Loucy (cell line): ENCODE measurements at regions not wholly inside any gene's neighbourhood (a gene's known extent, or its start where the extent isn't known, plus 50 kb on each side); places are given as distances from the start of the nearest gene placed in this dataset.

Source experiments
- CTCF ChIP-seq: fragments of 200-600 bp; sonication (generic); conservative IDR thresholded peaks from 2 replicates; pipeline ENCODE4 v1.5.1; 2014; ENCODE audit warnings: mild to moderate bottlenecking, antibody characterized with exemption, low read length
- EZH2phosphoT487 ChIP-seq: fragments of 200-600 bp; IDR thresholded peaks from 2 replicates; pipeline ENCODE4 v1.6.1; 2018; ENCODE audit warnings: antibody characterized with exemption, mild to moderate bottlenecking, moderate library complexity, borderline replicate concordance

DNA sequence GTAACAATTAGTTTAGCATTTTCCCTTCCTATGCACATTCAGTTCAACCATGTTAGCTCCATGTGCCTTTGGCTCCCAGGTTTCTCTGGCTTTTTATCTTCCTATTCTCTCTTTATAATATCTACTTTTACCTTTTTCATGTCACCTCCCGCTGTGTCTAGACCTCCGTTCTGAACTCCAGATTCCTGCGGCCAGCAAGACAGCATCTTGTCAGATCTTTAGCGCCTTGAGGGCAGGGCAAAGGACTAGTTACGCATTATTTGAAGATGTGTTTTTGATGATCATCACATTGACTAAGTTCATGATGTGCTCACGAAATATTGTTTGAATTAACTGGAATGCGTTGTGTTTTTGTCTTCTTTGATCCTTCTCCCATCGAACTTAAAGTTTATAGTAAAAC lies 1126.8 kb downstream of the CDH11 start:
- TF ChIP-seq CTCF (no peak), EZH2phosphoT487 (no peak)
